ENCODE measurements at regions not wholly inside any gene's neighbourhood (a gene's known extent, or its start where the extent isn't known, plus 50 kb on each side); places are given as distances from the start of the nearest gene placed in this dataset.

DNA sequence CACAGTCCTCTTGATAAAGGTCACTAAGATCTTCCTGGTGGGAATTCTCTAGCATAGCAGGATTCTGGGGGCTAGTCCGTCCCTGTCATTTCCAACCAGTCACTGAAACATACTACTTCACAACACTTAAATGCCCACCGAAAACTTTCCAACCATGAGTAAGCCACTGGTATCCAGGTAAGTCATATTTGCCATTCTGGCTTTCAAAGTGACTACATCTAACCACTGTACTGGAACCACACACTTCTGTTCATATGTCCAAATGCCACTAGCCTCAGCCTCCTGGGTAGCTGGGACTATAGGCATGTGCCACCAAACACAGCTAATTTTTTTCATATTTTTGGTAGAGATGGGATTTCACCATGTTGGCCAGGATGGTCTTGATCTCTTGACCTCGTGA, 64.3 kb upstream of the VANGL1 start:
- DNase-seq = no peak

DNA sequence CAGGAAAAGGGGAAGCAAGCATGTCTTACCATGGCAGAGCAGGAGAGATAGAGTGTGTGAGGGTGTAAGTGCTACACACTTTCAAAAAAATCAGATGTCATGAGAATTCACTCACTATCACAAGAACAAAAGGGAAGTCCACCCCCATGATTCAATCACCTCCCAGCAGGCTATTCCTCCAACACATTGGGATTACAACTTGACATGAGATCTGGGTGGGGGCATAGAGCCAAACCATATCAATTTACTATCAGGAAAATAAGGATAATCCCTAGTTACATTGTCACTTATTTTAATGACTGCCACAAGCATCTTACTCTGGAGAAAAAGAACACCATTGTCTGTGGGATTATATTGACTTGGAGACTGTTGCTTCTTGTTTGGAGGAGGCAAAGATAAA, 66.1 kb upstream of the VANGL1 start:
- no peak for DNase-seq

DNA sequence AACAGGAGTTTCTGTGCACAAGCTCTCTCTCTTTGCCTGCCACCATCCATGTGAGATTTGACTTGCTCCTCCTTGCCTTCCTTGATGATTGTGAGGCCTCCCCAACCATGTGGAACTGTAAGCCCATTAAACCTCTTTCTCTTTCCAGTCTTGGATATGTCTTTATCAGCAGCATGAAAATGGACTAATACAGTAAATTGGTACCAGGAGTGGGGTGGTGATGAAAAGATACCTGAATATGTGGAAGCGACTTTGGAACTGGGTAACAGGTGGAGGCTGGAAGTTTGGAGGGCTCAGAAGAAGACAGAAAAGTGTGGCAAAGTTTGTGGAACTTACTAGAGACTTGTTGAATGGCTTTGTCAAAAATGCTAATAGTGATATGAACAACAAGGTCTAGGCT, 69.1 kb upstream of the VANGL1 start:
- no peak for DNase-seq

DNA sequence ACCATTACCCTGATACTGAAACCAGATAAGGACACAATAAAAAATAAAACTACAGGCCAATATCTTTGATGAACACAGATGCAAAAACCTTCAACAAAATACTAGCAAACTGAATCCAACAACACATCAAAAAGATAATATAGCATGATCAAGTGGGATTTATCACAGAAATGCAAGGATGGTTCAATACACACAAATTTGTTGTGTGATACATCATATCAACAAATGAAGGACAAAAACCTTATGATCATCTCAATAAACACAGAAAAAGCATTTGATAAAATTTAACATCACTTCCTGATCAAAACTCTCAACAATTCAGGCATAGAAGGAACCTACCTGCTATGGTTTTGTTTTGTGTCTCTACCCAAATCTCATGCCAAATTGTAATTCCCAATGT, 74.3 kb upstream of the VANGL1 start:
- DNase-seq = no peak

DNA sequence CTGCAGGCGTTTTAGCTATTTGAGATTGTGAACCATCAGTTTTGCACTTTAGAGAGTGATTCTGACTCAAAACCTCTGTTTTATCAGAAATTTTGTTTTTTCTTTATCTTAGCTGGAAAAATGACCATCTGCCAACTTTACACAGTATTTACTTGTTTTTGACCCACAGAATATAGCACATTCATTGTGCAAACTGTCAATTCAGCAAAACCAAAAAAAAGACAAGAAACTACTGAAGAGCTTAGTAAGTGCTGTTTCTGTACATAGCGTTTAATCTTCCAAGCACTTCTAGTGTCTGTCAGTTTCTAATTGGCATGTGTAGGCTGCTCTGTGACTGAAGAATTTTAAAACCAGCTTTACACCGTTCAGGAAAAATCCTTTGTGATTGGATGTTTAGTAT, 76.0 kb upstream of the VANGL1 start:
- DNase-seq = no peak

DNA sequence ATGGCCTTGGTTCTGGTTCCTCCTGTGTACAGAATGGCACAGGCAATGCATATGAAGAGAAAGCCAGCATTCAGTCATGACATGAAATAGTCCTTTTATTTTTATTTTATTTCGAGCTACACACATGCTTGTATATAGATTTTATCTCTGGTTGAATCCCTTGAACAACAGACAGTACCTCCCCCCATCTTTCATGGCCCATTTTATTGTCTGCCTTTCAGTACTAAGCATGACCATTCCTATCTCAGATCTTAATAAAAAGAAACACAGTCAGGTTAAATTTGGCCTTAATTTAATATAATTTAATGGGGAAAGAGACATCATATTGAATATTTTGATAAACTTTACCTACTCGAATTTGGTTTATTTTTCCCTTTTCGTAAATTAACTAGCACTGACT, 76.4 kb upstream of the VANGL1 start:
- DNase-seq = no peak

DNA sequence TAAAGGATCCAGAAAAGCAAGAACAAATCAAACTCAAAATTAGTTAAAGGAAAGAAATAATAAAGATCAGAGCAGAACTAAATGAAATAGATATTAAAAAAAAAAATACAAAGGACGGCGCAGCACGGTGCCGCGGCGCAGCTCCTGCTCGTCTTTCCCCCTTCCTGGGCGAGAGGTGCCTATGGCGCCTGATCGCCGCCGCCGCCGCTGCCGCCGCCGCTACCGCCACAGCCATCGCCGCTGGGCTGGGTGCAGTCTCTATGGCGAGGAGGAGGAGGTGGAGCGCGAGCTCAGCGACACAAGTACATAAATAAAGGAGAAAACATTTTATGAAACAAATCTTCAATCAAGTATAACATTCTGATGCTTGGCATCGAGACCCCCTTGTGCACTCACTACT, 77.6 kb upstream of the VANGL1 start:
- DNase-seq = no peak

DNA sequence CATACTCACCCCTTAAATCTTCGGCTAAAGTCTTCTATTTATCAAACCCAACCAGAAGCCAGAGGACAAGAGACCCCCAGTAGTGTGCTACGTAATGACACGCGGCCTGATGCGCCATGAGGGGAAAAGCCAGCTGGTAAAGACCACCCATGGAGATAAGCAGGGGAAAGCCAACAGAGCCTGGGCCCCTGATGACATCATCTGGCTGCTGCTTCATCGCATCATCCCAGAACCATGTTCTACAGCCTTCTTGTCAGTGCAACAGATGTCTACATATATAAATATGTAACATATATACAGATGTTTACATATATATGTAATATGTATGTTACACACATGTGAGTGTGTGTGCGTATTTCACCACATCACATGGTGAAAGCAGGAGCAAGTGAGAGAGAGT, 81.7 kb upstream of the VANGL1 start:
- DNase-seq = no peak

DNA sequence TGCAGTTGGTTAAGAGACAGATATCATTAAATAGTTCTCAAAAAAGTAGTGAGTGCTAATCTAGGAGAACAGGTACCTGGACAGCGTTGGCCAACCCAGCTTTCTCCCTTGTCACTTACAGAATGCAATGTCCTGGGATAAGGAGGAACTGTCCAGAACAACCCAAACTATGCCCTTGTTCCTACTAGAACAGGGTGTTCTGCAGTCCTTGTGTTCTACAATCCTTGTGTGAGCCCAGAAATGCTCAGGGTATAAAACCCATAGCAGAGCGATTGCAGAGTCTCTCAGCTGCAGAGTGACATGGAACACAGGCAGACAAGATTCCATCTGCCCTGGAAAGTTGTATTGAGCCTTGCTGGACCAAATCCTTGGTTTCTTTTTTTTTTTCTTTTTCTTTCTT, 83.5 kb upstream of the VANGL1 start:
- no peak for DNase-seq

DNA sequence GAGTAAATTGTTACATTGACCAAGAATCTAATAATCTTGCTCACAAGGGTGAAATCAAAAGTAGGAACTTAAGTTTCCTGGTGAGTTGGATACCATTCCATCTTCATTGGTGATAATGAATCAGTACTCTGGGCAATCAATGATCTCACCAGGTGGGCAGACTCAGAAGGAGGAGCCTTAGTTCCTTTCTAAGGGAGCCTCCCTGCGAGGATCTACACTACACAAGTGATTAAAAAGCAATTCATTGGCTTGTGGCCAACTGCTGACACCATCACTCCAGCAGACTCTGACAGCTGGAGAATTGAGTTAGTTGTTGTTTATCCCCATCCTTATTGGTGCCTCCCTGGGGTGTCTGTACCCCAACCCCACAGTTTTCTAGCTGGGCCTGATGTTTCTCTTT, 84.1 kb upstream of the VANGL1 start:
- DNase-seq = no peak

DNA sequence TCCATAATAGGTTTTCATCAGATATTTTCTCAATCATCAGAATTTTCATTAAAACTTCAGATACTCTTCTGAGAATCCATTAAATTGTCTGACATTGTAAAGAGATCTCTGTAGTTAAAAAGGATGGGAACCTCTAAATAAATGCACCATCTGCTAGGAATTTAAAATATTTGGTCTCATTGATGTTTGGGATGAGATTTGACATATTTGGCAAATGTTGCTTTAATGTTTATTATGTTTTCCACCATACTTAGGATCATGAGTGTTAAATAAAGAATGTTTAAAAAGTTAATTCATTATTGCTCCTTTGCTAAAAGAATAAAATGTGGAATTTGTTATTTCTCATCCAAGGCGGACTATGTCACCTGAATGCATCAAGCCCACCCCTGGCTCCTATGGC, 85.5 kb upstream of the VANGL1 start:
- DNase-seq = no peak

DNA sequence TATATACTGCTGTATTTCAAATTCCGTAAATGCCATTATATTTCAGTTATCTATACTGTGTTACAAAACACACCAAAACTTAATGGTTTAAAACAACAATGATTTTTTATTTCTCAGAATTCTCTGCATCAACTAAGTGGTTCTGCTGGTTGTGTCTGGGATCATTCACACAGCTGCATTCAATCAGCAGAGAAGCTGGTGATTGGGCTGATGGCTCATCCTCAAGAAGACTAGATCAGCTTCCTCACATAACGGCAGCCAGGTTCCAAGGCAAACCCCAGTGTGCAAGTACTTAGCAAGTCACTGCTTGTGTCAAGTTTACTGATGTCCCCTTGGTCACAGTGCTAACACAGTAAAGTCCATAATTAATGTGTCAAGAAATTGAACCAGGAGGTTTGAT, 86.3 kb upstream of the VANGL1 start:
- DNase-seq = no peak

DNA sequence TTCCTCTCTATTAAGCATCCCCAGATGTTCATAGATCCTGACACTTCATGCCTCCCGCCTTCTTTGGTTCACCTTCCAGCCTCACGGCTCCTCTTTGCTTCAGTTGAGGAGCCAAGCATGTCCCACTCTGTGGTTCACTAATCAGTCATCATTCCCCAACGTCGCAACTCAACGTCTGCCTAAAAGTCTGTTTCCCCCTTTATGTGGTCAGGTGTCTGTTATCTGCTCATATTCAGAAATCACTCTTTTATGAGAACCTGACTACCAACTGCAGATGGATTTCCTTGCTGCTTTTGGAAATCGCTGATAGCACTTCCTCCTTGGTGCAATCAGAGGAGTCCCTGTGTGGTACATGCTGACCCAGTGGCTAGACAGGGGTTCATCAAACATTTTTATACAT, 94.1 kb upstream of the VANGL1 start:
- DNase-seq = no peak

DNA sequence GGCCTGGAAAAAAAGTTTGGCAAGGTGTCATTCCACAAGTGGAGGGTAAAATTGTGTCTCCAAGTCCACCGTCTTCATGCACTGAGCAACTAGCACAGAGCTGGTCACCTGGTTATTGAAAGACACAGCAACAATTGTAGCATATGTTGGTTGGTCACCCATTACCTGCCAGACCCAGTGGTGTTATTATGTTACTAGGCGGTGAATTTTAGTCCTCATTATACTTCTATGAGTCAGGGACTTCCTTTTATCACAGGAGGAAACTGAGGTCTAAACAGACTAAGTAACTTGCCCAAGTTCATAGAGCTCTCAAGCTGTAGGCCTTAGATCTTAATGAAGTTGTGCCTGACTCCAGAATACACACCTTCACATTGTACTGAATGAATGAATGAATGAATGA, 94.9 kb upstream of the VANGL1 start:
- DNase-seq = no peak

DNA sequence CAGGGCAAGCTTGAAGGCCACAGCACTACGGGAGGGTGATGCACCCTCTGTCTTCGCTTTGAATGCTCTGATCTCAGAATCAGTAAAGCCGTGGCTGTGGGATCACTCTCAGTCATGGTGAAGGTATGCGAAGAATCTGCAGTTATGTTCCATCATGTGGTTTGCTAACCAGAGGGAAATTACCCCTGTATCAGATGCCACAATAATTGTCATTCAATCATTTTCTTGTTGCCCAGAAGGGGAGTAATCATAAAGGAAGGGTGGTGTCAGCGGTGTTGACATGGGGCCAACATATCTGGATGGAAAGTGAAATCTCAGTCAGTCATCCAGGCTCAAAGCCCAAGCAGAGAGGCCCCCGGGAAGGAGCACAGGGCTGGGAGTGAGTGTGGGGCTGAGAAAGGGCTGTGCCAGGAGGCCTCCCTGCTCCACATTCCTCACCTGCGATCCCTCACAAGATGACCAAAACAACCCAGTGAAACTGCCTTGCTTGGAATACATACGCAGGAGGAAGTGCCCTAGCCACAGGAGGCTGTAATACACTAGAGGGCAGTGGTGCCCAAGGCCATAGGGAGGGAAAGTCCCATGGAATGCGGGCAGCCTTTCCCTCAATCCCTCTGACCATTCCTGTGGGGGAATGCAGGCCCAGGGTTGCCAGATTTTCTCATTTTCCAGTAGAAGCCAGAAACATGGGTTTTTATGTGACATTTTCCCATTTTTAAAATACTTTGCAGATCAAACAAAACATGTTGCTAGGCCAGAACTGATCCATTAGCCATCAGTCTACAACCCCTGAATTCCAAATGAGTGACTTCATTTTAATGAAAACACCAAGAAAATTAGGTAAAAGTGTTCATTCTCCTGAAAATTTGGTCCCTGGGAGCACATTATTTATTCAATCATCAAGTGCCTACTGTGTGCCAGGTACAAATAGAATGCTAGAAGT, 95.7 kb upstream of the VANGL1 start:
- DNase-seq = peak; percentile 10

DNA sequence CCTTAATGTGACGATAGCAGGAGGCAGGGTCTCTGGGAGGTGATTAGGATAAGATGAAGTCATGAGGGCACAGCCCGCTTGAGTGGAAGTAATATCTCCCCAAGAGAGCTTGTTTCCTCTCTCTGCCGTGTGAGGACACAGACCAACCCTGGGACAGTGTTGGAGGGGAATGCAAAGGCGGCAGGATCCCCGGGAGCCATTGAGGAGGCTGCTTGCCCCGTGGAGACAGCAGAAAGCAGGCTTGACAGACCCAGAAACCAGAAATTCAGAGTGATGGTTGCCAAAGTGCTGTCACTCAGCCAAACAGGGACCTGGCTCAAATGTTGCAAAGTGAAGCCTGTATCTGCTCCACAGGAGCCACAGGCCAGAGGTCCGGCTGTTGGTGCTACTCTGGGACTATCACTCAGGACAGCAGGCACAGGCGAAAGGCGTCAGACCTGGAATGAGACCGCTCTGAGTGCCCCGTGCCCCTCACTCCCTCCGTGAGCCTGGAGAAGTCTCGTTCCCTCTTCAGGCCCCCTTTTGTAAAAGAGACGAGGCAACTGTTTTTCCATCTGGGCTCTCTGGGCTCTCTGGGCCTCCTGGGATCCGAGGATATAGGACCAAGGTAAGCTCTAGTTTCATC, 96.6 kb upstream of the VANGL1 start:
- DNase-seq = no peak

DNA sequence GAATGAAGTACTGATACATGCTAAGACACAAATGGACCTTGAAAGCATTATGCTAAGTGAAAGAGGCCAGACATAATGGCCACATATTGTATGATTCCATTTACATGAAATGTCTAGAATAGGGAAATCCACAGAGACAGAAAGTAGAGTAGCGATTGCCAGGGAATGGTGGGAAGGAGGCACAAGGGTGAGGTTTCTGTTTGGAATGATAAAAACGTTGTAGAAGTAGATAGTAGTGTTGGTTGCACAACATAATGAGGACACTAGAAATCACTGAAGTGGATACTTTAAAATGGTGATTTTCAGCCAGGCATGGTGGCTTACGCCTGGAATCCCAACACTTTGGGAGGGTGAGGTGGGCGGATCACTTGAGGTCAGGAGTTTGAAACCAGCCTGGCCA, 97.6 kb upstream of the VANGL1 start:
- no peak for DNase-seq

DNA sequence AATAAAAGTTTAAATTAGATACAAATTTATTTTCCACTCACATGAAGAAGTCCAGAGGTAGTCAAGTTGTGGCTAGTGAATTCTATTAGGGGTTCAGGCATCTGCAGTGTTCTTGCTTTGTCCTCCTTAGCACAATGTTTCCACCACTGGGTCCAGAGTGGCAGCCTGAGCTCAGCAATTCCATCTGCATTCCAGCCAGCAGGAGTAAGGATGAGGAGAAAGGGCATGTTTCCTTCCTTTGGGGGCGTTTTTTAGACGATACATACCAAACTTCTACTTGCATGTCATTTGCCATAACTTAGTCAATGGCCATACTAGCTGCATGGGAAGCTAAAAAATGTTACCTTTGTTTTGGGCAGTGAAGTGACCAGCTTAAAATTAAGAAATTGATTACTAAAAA, 98.5 kb upstream of the VANGL1 start:
- no peak for DNase-seq

DNA sequence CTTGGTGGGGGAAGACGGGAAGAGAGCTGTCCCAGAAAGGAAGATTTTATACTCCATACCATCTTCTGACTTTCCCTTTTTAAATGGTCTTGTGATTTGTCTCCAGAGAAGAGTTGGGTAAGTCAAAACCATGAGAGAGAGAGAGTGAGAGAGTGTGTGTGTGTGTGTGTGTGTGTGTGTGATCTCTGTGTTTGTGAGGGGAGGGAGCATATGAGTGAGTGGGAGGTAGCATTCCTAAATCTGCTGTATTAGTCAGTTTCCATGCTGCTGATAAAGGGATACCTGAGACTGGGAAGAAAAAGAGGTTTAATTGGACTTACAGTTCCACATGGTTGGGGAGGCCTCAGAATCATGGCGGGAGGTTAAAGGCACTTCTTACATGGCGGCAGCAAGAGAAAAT, 102.0 kb upstream of the VANGL1 start:
- no peak for DNase-seq

DNA sequence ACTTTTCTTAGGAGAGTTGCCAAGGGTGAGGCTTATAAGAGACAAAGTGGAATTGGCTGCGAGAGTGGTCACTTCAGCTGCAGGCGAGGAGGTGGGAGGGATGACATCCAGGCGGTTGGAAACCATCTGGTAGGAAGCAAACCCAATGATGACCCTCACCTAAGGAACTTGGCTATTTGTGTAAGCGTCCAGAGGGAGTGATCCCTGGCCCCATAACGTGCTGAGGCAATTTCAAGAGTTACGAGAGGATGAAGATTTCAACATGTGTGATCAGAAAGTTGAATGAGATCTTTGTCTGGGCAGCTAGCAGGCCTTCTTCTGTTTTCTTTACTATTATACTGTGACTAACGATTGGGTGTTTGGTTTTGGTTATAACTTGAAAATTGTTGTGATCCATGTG, 102.7 kb upstream of the VANGL1 start:
- DNase-seq = no peak

DNA sequence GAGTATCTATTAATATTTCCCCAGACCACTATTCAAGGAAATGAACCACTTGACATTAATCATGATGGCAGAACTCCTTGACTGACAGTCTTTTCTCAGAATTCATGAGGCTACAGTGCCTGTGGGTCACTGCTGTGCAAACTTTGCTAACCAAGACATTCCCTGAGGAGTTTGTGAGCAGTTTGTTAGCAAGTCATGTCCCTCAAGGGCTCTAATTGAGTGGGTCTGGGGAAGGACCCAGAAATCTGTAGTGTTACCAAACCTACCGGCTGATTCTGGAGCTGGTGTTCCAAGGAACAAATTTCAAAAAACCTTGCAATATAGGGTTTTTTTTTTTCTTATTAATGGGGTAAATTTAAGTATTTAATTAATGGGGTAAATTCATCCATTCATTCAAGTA, 103.2 kb upstream of the VANGL1 start:
- DNase-seq = no peak

DNA sequence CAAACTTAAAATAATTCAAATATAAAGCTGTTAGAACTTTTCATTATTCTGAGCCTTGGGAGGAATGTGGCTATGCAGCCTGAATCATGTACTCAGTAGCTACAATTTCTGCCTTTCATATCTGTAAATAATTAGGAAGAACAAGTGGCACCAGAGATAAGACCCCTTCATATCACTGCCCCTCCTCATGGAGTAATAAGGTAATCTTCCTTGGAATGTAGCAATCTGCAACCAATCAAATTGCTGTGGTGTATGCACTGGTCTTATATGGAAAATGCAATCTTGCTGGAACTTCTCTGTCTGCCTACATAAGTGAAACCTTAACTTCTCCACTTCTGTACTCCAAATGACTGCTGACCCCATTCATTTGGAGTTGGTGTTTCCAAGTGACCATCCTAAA, 104.4 kb upstream of the VANGL1 start:
- no peak for DNase-seq

DNA sequence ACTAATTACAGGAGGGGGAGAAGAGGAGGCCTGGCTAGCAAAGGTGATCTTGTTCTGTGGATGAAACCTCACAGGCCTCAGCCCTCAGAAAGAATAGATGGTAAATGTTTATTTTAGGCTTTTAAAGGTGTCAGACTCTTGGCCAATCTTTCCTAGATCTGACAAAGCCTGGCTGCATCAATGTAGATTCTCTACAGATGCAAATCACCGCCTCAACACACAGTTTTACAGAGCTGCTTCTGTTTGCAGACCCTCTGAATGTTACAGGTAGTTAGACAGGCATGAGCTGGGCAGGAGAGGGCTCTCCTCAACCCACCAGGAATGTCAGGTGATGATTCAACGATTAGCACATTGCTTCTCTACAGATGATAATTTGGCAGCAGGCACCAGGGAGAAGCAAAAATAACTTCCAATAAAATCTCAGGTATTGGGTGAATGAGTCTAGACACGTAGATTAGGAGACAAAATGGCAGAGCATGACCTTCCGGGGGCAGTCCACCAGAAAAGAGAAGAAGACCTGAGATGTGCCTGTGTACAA, 105.4 kb upstream of the VANGL1 start:
- DNase-seq = no peak

DNA sequence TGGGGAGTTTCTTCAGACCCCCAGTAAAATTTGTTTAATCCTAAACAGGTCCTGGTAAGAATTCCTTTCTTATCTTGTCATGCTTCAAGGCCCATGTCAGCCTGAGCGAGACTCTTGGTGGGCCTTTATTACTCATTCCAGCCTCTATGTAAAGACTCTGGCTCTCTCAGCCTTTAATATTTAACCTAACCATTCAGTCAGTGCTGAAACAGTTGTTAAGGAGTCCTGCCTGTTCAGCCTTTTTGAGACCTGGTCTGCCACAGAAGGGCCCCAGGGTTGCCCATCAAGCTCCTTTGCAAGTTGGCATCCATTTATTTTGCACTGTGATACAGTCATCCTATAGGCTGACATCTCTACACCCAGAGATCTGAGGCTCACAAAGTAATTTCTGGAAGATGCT, 107.7 kb upstream of the VANGL1 start:
- DNase-seq = no peak

Data from NCI-H1092 treated with DMSO at 0.1 percent for 48 hours (cell line).